Activated CD4-positive, alpha-beta T cell treated with anti-CD3 and anti-CD28 coated beads, Interleukin-2, Interleukin-4, amounts not matched to agents 100 ng/mL and 50 ng/mL, durations not matched to agents 16 hours and 8 hours (primary cell): ENCODE measurements at regions not wholly inside any gene's neighbourhood (a gene's known extent, or its start where the extent isn't known, plus 50 kb on each side); places are given as distances from the start of the nearest gene placed in this dataset.
A peak's percentile ranks its signal among the peaks of the same experiment; 100 is the strongest.
"Not testable (repeated sequence)": the region's sequence is repeated elsewhere in the genome, so short reads cannot be mapped to it uniquely, and the experiment has no call there.

Experiments used
- DNase-seq: peaks from one replicate; pipeline ENCODE4 v3.0.0-alpha.2; 2020; ENCODE audit warnings: low spot score

DNA sequence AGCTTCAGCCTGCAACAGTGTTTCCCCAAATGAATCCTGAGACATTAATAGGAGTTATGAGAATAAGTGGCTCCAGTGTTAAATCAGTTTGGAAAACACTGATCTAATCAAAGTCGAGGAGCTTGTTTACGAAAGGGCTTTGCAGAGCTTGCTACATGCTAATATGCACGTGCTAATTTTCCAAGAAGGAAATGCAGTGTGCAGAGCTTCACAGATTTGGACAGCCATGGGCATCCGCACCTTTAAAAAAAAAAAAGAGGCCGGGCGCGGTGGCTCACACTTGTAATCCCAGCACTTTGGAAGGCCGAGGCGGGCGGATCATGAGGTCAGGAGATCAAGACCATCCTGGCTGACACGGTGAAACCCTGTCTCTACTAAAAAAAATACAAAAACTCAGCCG, 79.7 kb upstream of the LMO2 start:
- DNase-seq = not testable (repeated sequence)

DNA sequence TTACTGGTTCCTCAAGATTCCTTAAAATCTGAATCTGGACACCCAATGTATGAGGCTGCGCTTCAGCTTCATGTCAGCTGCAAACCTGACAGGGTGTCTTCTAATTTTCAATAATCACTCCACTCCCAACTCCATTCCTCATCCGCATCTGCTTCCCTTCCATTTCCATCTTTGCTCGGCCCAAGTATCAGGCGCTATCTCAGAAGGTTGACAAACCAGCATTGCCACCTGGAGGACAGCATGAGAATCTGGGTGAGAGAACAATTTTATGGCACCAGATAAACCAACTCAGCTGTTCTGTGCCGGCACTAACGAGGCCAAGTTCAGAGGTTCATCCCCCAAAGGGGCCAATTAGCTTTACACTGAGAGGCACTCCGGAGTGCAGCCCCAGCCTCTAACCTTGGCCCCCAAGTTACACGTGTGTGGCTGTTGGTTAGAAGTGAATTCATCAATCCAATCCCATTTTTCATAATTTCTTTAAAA, 79.1 kb upstream of the LMO2 start:
- DNase-seq = peak; percentile 18

DNA sequence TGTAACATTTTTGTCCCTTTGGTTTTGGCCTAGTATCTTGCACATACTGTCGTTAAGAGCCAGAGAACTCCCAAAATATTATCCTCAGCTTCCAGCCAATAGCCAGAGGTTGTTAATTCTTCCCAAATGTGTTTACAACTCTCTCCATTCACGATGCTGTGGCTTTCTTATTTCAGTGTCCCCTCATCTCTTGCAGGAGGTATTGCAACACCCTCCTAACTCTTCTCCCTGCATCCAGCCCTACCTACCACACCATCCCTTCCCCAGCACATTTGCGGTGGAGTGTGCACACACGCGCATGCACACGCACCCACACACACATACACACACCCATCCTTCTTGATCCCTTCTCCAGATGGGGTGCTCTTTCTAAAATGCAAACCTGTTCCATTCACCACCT, 75.6 kb upstream of the LMO2 start:
- DNase-seq = no peak

- DNase-seq = no peak
Observed at GRCh38 chr11:33965032-33965431, 73.2 kb upstream of the LMO2 start.

DNA sequence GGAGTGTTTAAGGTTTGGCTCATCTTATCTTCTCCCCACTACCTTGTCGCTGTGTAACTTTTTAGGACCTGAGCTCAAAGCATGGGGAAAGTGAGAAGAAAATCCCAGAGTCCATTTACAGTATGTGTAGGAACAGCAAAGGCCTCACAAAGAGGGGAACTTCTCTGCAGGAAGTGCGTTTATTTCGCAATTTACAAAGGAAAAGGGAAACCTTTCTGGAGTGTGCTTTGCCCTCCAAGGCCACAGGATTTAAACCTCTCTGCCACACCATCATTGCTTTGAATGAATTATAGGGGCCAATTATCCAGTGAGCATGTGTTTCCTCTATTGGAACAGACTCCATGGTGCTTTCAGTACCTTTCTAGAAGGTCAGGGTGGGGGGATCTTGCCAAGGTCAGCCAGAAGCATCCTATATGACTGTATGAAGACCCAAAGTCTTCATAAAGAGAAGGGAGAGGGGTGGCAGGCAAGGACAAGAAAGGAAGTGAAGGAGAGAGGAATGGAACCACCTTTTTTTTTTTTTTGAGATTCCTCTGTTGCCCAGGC, 68.1 kb upstream of the LMO2 start:
- no peak for DNase-seq

- no peak for DNase-seq
Observed at GRCh38 chr11:33957304-33957917, 65.5 kb upstream of the LMO2 start.

DNA sequence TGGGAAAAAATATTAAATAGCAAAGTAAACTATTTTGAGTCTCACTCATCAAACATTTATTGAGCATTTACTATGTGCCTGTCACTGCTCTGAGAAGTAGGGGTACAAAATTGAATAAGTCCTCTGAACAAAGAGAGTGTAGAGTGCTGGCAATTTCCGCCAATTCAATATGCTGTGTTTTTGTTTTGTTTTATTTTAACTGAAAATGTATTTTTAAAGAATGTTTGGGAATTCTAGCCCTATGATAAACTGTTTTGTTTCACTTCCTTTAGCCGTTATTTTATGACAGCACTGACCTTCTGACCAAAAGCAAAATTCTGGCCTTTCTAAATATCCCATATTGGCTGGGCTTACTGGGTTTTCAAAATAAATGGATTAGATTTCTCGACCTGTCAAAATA, 64.7 kb upstream of the LMO2 start:
- no peak for DNase-seq

DNA sequence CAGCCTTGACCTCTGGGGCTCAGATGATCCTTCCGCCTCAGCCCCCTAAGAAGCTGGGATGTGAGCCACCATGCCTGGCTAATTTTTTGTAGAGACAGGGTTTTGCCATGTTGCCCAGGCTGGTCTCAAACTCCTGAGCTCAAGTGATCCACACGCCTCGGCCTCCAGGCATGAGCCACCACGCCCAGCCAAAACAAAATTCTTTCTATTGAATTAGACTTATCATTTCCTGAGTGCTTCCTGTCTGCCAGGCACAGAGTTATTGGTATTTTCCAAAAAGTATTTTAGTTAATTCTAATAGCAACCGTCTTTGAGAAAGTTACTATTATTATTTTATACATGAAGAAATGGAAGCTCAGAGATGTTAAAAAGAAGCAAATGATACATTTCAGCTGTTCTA, 61.4 kb upstream of the LMO2 start:
- DNase-seq = no peak

GRCh38 chr11:33952805-33953204, 60.9 kb upstream of the LMO2 start:
- no peak for DNase-seq

- no peak for DNase-seq
Observed at GRCh38 chr11:33949252-33949913, 57.5 kb upstream of the LMO2 start.

GRCh38 chr11:33948494-33948893, 56.6 kb upstream of the LMO2 start:
- DNase-seq = no peak

DNA sequence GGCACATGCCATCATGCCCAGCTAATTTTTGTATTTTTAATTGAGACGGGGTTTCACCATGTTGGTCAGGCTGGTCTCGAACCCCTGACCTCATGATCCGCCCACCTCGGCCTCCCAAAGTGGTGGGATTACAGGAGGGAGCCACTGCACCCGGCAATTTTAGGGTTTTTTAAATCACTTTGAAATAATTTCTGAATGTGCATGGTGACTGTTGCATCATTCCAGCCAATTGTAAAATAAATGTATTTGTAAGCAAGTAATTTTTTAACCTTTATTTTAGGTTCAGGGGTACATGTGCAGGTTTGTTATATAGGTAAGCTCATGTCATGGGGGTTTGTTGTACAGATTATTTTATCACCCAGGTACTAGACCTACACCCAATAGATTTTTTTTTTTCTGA, 56.0 kb upstream of the LMO2 start:
- DNase-seq = not testable (repeated sequence)

DNA sequence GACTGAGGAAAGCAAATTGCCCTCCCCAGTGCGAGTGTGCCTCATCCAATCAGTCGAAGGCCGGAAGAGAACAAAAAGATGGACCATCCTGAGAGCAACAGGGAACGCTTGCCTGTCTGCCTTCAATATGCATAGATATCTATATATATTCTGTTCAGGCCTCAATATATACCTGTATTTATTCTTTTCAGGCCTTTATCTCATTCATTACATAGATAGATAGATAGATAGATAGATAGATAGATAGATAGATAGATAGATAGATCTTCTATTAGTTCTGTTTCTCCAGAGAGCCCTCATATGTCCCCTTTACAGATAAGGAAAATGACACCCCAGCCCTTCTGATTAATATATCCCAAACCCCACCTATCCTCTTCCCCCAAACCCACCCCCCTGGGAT, 55.1 kb upstream of the LMO2 start:
- no peak for DNase-seq

- no peak for DNase-seq
Observed at GRCh38 chr11:33945481-33946268, 53.8 kb upstream of the LMO2 start.

DNA sequence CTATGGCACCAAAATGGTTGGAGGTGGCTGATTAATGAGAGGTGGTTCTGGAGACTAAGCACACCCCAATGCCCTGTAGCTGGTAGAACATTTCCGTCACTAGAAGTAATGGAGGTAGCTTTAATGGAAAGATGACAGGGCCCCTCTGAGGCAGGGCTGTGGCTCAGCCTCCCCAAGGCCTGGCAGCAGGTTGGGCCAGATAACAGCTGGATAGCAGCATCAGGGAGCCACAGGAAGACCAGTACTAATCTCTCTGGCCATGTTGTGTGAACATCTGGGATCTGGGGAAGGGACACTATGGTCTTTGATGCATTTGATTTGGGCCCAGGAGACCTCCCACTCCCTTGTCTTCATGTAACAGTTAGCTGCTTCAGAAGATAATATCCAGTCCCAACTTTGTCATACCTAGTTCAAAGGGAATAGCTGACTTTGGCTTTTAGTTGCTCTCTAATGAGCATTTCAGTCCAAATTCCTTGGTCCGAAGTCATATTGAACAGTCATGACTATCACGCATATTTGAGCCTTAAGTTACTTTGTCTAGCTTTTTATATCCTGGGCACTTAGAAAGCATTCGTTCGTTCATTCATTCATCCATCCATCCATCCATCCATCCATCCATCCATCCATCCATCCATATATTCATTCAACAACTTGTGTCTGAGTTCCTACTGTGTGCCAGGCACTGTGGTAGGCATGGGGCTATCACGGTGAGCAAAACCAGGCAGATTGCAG, 53.0 kb upstream of the LMO2 start:
- no peak for DNase-seq

DNA sequence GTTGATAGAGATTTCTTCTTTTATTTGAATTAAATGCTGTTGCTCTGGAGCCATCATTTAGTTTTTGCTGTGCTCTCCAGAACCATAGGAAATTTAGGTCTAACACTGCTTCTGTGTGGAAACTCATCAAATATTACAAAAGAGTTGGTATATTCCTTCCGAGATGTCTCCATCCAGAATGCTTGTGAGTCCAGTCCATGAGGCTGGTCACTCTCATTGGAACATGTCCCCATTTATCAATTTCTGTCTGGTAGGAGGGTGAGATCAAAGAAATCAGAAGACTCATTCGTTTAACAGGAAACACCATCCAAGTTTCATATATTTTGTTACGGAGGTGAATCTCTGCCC, 52.4 kb upstream of the LMO2 start:
- DNase-seq = no peak

GRCh38 chr11:33942954-33943353, 51.1 kb upstream of the LMO2 start:
- DNase-seq = no peak

- no peak for DNase-seq
Observed at GRCh38 chr11:33941637-33942160, 49.8 kb upstream of the LMO2 start.
